Heart right ventricle (tissue), 16 donors: ENCODE measurements at regions not wholly inside any gene's neighbourhood (a gene's known extent, or its start where the extent isn't known, plus 50 kb on each side); places are given as distances from the start of the nearest gene placed in this dataset.

Experiments used
- ATAC-seq, 8 donors: fragments of 200-7000 bp; cut with Tn5 transposase; one replicate each; pipeline ENCODE4 v1.9.1; 2020; ENCODE audit warnings: mild to moderate bottlenecking in 8 of 8, moderate library complexity in 8 of 8, moderate number of reproducible peaks in 1 of 8
- DNase-seq, 2 donors: peaks; one replicate each; pipeline ENCODE4 v3.0.0-alpha.2; 2020
- H3K27ac ChIP-seq, 10 donors: fragments of 200-600 bp; sonication (generic) in 2 of 10; one replicate each; pipeline versions ENCODE4 v1.5.0 to v1.8.0; 2020 to 2022; ENCODE audit warnings: mild to moderate bottlenecking in 3 of 10
- H3K27me3 ChIP-seq, 7 donors: fragments of 200-600 bp; one replicate each; pipeline ENCODE4 v1.8.0; 2021 to 2022; ENCODE audit warnings: mild to moderate bottlenecking in 2 of 7
- H3K36me3 ChIP-seq, 9 donors: fragments of 200-600 bp; sonication (generic) in 1 of 9; one replicate each; pipeline versions ENCODE4 v1.5.0 to v1.8.0; 2020 to 2022; ENCODE audit warnings: mild to moderate bottlenecking in 2 of 9
- H3K4me1 ChIP-seq, 9 donors: fragments of 200-600 bp; sonication (generic) in 1 of 9; one replicate each; pipeline versions ENCODE4 v1.5.0 to v1.8.0; 2020 to 2022; ENCODE audit warnings: mild to moderate bottlenecking in 4 of 9
- H3K4me3 ChIP-seq, 10 donors: fragments of 200-600 bp; sonication (generic) in 2 of 10; one replicate each; pipeline versions ENCODE4 v1.5.0 to v1.8.0; 2020 to 2022; ENCODE audit warnings: mild to moderate bottlenecking in 7 of 10, moderate library complexity in 2 of 10
- H3K9me3 ChIP-seq, 11 donors: fragments of 200-600 bp in 10 of 11; sonication (generic) in 2 of 11; one replicate each; pipeline versions ENCODE4 v1.5.0 to v1.8.0; 2013 to 2022; ENCODE audit warnings: mild to moderate bottlenecking in 2 of 11, control low read depth in 1 of 11, moderate library complexity in 1 of 11
- WGBS, 2 donors: extraction: QIAGEN DNeasy Blood & Tissue Kit; methylation state at CpG; one replicate each; pipeline ENCODE4 v1.1.7; 2013; ENCODE audit warnings: inconsistent platforms in 1 of 2; 5-methylcytosine and 5-hydroxymethylcytosine counted together
- intact Hi-C, 10 donors: fragments of 100-400 bp; cut with DNase I; formaldehyde crosslinking; loops; one replicate each; pipeline versions ENCODE4 v1.11.1 to v1.14.2; 2022
- TF ChIP-seq, protein P1 (sequence below), 9 donors: fragments of 200-600 bp; sonication (generic) in 2 of 9; IDR thresholded peaks; one replicate each; pipeline versions ENCODE4 v1.5.0 to v1.8.0; 2021 to 2022; ENCODE audit warnings: antibody characterized with exemption in 9 of 9, mild to moderate bottlenecking in 5 of 9, moderate library complexity in 1 of 9
- donor health status: Arrhythmogenic right ventricular cardiomyopathy.
- donor health status: ischemic (EF 13 %, LVEDD 7.1; RV severe dilation, severe dysfunction).
- donor health status: healthy with polysubstance abuse.
- donor health status: DM: no; HTN: yes; CAD: no.
- donor health status: DM: no; HTN: no; CAD: no.
- donor health status: ischemic (EF 25% LVEDD 6.9; RV normal size, moderate dysfunction).
- donor health status: ischemic (EF 25% LVEDD 5.7; RV mildly dilated, moderate dysfunction).
- donor health status: healthy.
- donor health status: DM: yes; HTN: yes; CAD: no.
- donor health status: Ischemic cardiomyopathy.
- donor health status: ischemic (EF 35%, LVEDD 5.7; RV mildly dilated, moderate dysfunction).
- donor health status: nonischemic (EF 11% LVEDD 7.7; RV severe dilation, severe dysfunction).
- donor health status: DM: yes; HTN: yes; CAD: no.
- donor health status: PGD.
- donor health status: ischemic (EF 29% LVEDD 5.4; RV normal size, mild dysfunction).
- donor health status: nonischemic (EF 23%, LVEDD 6.1; RV moderate dilation, normal function).

DNA sequence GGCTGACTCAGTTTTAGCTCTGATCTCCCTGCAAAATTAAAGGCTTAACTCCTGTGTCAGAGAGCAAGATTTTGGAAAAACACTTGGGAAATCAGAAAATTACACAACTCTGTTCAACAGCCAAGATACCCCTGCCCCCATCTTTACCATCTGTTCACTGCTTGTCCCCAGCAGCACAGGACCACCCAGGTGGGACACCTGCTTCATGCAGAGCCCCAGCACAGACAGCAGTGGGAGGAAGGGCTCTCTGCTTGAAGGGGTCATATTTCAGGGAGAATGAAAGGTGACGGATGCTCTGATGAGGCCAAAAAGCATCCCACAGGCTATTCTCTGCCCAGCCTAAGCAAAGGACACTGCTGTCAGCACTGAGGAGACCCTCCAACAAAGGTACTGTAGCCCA, 584.6 kb upstream of the KLHL29 start:
- Histone ChIP-seq H3K4me1 (no peaks in the 10 kb centered on the region), H3K27ac (no peak overlapping the region), H3K4me3 (no peak overlapping the region), H3K9me3 (peaks cover 0 to 16% (median 0%) of the 10 kb centered on the region in 11 donors), H3K27me3 (peaks cover 0 to 4% (median 0%) of the 10 kb centered on the region in 7 donors), H3K36me3 (no peaks in the 10 kb centered on the region)
- no peak for DNase-seq
- ATAC-seq = no peak
- intact Hi-C loops = no loop called here
- WGBS, 2 donors = 45 to 56% methylated on average over 1 of the region's 1 CpG
- TF ChIP-seq, protein P1, sequence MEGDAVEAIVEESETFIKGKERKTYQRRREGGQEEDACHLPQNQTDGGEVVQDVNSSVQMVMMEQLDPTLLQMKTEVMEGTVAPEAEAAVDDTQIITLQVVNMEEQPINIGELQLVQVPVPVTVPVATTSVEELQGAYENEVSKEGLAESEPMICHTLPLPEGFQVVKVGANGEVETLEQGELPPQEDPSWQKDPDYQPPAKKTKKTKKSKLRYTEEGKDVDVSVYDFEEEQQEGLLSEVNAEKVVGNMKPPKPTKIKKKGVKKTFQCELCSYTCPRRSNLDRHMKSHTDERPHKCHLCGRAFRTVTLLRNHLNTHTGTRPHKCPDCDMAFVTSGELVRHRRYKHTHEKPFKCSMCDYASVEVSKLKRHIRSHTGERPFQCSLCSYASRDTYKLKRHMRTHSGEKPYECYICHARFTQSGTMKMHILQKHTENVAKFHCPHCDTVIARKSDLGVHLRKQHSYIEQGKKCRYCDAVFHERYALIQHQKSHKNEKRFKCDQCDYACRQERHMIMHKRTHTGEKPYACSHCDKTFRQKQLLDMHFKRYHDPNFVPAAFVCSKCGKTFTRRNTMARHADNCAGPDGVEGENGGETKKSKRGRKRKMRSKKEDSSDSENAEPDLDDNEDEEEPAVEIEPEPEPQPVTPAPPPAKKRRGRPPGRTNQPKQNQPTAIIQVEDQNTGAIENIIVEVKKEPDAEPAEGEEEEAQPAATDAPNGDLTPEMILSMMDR (IDR thresholded peaks at IDR 0.05) = no peak

GRCh38 chr2:22801071-22801470, 583.9 kb upstream of the KLHL29 start:
- H3K27ac ChIP-seq = no peak overlapping the region
- no peaks in the 10 kb centered on the region for H3K36me3 ChIP-seq
- WGBS, 2 donors = 55 to 56% methylated on average over 3 of the region's 3 CpGs
- TF ChIP-seq, protein P1 (IDR thresholded peaks at IDR 0.05) = no peak
- H3K27me3 ChIP-seq = peaks cover 0 to 4% (median 0%) of the 10 kb centered on the region in 7 donors
- no peak overlapping the region for H3K4me3 ChIP-seq
- H3K4me1 ChIP-seq = no peaks in the 10 kb centered on the region
- ATAC-seq (no peak), DNase-seq (no peak)
- intact Hi-C loops = no loop called here
- H3K9me3 ChIP-seq = peaks cover 0 to 16% (median 0%) of the 10 kb centered on the region in 11 donors

- Histone ChIP-seq H3K4me1 (no peaks in the 10 kb centered on the region), H3K36me3 (no peaks in the 10 kb centered on the region), H3K27ac (no peak overlapping the region), H3K9me3 (peaks cover 0 to 23% (median 0%) of the 10 kb centered on the region in 11 donors), H3K27me3 (no peaks in the 10 kb centered on the region), H3K4me3 (no peak overlapping the region)
- WGBS, 2 donors = 76 to 82% methylated on average over 5 of the region's 5 CpGs
- ATAC-seq = no peak
- TF ChIP-seq, protein P1 (IDR thresholded peaks at IDR 0.05) = no peak
- intact Hi-C loops = no loop called here
- no peak for DNase-seq
Measured at GRCh38 chr2:22801970-22802369, 583.0 kb upstream of the KLHL29 start.

DNA sequence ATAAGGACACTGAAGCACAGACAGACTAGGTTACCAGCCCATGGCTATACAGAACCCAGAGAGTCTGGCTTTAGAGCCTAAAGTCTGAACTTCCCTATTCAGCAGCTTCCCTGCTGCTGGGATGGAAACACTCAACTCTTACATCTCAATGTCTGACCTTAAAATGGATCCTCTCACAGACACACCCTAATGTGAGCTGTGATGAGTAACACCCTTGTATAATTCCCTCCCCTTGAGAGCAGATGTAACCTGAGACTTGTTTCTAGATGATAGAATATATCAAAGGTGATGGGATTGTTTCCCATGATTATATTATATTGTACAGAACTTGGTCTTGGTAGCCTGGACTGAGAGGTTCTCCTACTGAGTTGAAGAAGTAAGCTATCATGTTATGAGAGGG, 577.1 kb upstream of the KLHL29 start:
- H3K27me3 ChIP-seq = no peaks in the 10 kb centered on the region
- no peak for ATAC-seq
- intact Hi-C loops = no loop called here
- no peaks in the 10 kb centered on the region for H3K4me1 ChIP-seq
- H3K36me3 ChIP-seq = no peaks in the 10 kb centered on the region
- H3K4me3 ChIP-seq = no peak overlapping the region
- H3K27ac ChIP-seq = no peak overlapping the region
- TF ChIP-seq, protein P1 (IDR thresholded peaks at IDR 0.05) = no peak
- DNase-seq = no peak
- peaks cover 0 to 30% (median 0%) of the 10 kb centered on the region in 11 donors for H3K9me3 ChIP-seq
